Pancreas (tissue), 10 donors: ENCODE measurements at regions not wholly inside any gene's neighbourhood (a gene's known extent, or its start where the extent isn't known, plus 50 kb on each side); places are given as distances from the start of the nearest gene placed in this dataset.

Experiments
- ATAC-seq, 4 donors: fragments of 200-7000 bp; cut with Tn5 transposase; one replicate each; pipeline versions ENCODE4 v1.8.0 to v1.9.1; 2020; ENCODE audit warnings: mild to moderate bottlenecking in 4 of 4, moderate library complexity in 4 of 4
- DNase-seq, 6 donors: peaks; one replicate each; pipeline ENCODE4 v3.0.0-alpha.2; 2020
- FAIRE-seq: peaks from 2 replicates; lab custom pipeline; 2012; peaks lifted over from hg19 to GRCh38; lab: Jason Lieb, UNC
- H3K27ac ChIP-seq, 4 donors: fragments of 200-600 bp; sonication (generic); 1 replicate in 3 of 4; 2 replicates in 1 of 4; pipeline versions ENCODE4 v1.5.0 to v1.8.0; 2020
- H3K27me3 ChIP-seq, 4 donors: fragments of 200-600 bp; one replicate each; pipeline ENCODE4 v1.8.0; 2021
- H3K36me3 ChIP-seq, 3 donors: fragments of 200-600 bp; sonication (generic) in 1 of 3; one replicate each; pipeline versions ENCODE4 v1.5.0 to v1.8.0; 2020 to 2021
- H3K4me1 ChIP-seq, 3 donors: fragments of 200-600 bp; one replicate each; pipeline ENCODE4 v1.8.0; 2021
- H3K4me3 ChIP-seq, 4 donors: fragments of 200-600 bp; sonication (generic) in 2 of 4; one replicate each; pipeline versions ENCODE4 v1.5.0 to v1.8.0; 2020 to 2021
- H3K9me3 ChIP-seq, 4 donors: fragments of 200-600 bp; one replicate each; pipeline ENCODE4 v1.8.0; 2021
- WGBS, 2 donors: extraction: QIAGEN DNeasy Blood & Tissue Kit; methylation state at CpG; one replicate each; pipeline ENCODE4 v1.1.7; 2013; 5-methylcytosine and 5-hydroxymethylcytosine counted together
- intact Hi-C, 3 donors: fragments of 100-400 bp; cut with DNase I; formaldehyde crosslinking; loops; one replicate each; pipeline versions ENCODE4 v1.11.1 to v1.14.2; 2022
- TF ChIP-seq, protein P1 (sequence below), 4 donors: fragments of 200-600 bp; sonication (generic) in 3 of 4; IDR thresholded peaks; one replicate each; pipeline versions ENCODE4 v1.5.0 to v1.8.0; 2021; ENCODE audit warnings: antibody characterized with exemption in 4 of 4
- donor health status: healthy with polysubstance abuse.
- donor health status: DM: no; HTN: no; CAD: no; lungs with moderate emphysema.
- donor health status: DM: no; HTN: no; CAD: no.
- donor health status: control.
- donor health status: control.
- donor health status: Bipolar disorder and iron deficiency.
- donor health status: DM: yes; HTN: yes; CAD: no.
- donor health status: DM: no; HTN: no; CAD: no.
- donor health status: DM: no; HTN: no; CAD: no.
- donor health status: DM: yes; HTN: yes; CAD: no.

DNA sequence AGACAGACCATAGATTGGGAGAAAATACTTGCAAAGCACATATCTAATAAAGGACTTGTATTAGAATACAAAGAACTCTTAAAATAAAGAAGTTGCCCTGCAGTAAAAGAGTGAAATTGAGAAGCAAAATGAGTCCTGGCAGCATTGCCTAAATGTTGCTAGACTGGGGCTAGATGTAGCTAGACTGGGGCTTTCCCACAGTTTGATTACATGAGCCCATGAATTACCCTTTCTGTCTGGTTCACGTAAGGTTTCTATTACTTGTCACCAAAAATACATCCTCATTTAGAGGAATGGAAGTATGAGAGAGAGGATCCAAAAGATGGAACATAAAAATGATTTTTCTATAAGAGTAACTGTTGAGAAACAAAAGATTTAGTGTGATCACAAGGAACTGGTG, 57.6 kb upstream of the CCDC28A start:
- TF ChIP-seq, protein P1, sequence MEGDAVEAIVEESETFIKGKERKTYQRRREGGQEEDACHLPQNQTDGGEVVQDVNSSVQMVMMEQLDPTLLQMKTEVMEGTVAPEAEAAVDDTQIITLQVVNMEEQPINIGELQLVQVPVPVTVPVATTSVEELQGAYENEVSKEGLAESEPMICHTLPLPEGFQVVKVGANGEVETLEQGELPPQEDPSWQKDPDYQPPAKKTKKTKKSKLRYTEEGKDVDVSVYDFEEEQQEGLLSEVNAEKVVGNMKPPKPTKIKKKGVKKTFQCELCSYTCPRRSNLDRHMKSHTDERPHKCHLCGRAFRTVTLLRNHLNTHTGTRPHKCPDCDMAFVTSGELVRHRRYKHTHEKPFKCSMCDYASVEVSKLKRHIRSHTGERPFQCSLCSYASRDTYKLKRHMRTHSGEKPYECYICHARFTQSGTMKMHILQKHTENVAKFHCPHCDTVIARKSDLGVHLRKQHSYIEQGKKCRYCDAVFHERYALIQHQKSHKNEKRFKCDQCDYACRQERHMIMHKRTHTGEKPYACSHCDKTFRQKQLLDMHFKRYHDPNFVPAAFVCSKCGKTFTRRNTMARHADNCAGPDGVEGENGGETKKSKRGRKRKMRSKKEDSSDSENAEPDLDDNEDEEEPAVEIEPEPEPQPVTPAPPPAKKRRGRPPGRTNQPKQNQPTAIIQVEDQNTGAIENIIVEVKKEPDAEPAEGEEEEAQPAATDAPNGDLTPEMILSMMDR (IDR thresholded peaks at IDR 0.05): no peak
- ATAC-seq (no peak), DNase-seq (no peak), FAIRE-seq (no peak)
- Histone ChIP-seq H3K4me3 (no peak overlapping the region), H3K9me3 (no peaks in the 10 kb centered on the region), H3K36me3 (no peaks in the 10 kb centered on the region), H3K4me1 (no peaks in the 10 kb centered on the region), H3K27ac (no peak overlapping the region), H3K27me3 (no peaks in the 10 kb centered on the region)
- 79 to 82% methylated on average over 1 of the region's 1 CpG for WGBS, 2 donors
- intact Hi-C loops: no loop called here

DNA sequence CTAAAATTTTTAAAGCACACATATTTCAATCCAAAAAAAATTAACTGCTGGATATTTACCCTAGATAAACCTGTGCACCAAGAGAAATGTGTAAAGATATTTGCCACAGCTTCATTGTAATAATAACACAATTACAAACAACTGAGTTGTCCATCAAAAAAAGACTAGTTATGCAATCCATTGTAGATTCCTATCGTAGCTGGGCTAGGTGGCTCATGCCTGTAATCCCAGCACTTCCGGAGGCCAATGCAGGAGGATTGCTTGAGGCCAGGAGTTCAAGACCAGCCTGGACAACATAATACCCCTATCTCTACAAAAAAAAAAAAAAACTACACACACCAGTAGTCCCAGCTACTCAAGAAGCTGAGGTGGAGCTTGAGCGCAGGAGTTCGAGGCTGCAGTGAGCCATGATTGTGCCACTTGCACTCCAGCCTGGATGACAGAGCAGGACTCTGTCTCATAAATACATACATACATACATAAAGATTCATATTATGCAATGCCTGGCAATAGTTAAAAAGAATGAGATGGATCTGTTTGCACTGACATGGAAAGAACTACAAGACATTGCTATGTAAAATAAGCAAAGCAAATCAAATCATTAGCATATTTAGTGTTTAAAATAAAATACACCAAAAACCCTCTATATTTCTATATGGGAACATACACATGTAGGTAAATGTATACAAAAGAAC, 56.5 kb upstream of the CCDC28A start:
- TF ChIP-seq, protein P1 (IDR thresholded peaks at IDR 0.05): no peak

DNA sequence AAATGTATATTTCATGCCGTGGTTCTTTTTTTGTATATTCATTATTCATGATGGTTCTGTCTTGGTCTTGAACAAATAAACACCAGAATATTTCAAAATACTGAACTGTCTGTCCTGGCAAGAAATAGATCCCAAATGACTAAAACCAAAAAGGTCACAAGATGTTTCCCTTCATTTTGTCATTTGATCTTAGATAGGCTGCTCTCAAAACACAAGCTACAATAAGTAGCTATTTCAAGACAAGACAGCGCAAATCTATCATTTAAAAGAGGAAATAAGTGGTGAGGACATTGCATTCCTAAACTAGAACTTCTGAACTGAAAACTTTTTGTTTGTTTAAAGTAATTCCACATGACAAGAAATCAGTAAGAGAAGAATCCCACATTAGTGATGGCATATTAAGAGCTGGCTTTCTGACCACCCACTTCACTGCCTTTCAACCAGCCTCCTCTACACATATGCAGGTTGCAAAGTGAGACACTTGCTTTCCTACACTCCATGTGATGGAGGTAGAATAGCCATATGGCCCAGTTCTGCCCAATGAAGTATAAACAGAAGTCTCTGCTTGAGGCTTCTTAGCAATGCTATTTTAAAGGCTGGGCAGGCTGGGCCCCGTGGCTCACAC, 54.4 kb upstream of the CCDC28A start:
- WGBS, 2 donors: 85% methylated on average over 3 of the region's 3 CpGs
- intact Hi-C loops: no loop called here
- H3K9me3 ChIP-seq: no peaks in the 10 kb centered on the region
- ATAC-seq: peak in 1 of 4 donors; percentile 24
- peak; percentile 13 for FAIRE-seq
- no peaks in the 10 kb centered on the region for H3K4me1 ChIP-seq
- no peak overlapping the region for H3K4me3 ChIP-seq
- no peaks in the 10 kb centered on the region for H3K36me3 ChIP-seq
- H3K27ac ChIP-seq: no peak overlapping the region
- no peak for DNase-seq
- no peaks in the 10 kb centered on the region for H3K27me3 ChIP-seq
- TF ChIP-seq, protein P1 (IDR thresholded peaks at IDR 0.05): no peak

More for the DNA sequence above, 56.5 kb upstream of the CCDC28A start:
- H3K27ac ChIP-seq: no peak overlapping the region
- no peak for DNase-seq
- ATAC-seq: no peak
- no peaks in the 10 kb centered on the region for H3K36me3 ChIP-seq
- no peak for FAIRE-seq
- H3K4me3 ChIP-seq: no peak overlapping the region
- 75 to 79% methylated on average over 4 of the region's 4 CpGs for WGBS, 2 donors
- intact Hi-C loops: no loop called here
- no peaks in the 10 kb centered on the region for H3K27me3 ChIP-seq
- H3K4me1 ChIP-seq: no peaks in the 10 kb centered on the region
- no peaks in the 10 kb centered on the region for H3K9me3 ChIP-seq

DNA sequence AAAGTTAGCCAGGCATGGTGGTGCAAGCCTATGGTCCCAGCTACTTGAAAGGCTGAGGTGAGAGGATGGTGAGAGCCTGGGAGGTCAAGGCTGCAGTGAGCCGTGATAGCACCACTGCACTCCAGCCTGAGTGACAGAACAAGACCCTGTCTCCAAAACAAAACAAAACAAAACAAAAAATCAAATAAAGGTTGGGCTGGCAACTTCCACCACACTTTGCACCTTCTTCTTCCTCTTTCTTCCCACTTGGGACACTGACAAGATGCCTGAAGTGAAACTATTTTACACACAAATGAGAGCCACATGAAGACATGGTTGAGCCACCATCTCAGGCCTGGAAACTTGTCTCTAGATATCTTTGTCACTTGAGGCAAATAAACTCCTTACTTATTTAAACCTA, 53.8 kb upstream of the CCDC28A start:
- no peak for FAIRE-seq
- intact Hi-C loops: no loop called here

More for the DNA sequence above, 53.8 kb upstream of the CCDC28A start:
- Histone ChIP-seq H3K27me3 (no peaks in the 10 kb centered on the region), H3K4me1 (no peaks in the 10 kb centered on the region), H3K9me3 (no peaks in the 10 kb centered on the region), H3K27ac (no peak overlapping the region), H3K36me3 (no peaks in the 10 kb centered on the region), H3K4me3 (no peak overlapping the region)
- no peak for ATAC-seq
- WGBS, 2 donors: 72 to 92% methylated on average over 1 of the region's 1 CpG
- TF ChIP-seq, protein P1 (IDR thresholded peaks at IDR 0.05): no peak
- DNase-seq: no peak
